ENCODE measurements at regions not wholly inside any gene's neighbourhood (a gene's known extent, or its start where the extent isn't known, plus 50 kb on each side); places are given as distances from the start of the nearest gene placed in this dataset.

- no peak for TF ChIP-seq CTCF (conservative IDR thresholded peaks at IDR 0.05; ENCODE audit: low read depth)
- ChIA-PET CTCF (no interaction called here), POLR2A (ENCODE audit: low non-redundant PET) (no interaction called here)
- H3K27ac ChIP-seq, result no peak overlapping the region
- DNase-seq (ENCODE audit: low spot score), result no peak
Observed at GRCh38 chr3:87855211-87855610, 203.6 kb downstream of the CGGBP1 start.

- no peak for DNase-seq (ENCODE audit: low spot score)
- no peak for TF ChIP-seq CTCF (conservative IDR thresholded peaks at IDR 0.05; ENCODE audit: low read depth)
- ChIA-PET CTCF (interaction anchor here (0.7 kb wide), 1 partner anchor 586 kb away, joined by 11 read pairs; no protein-coding TSS in a partner anchor), POLR2A (ENCODE audit: low non-redundant PET) (no interaction called here)
- no peak overlapping the region for H3K27ac ChIP-seq
Observed at GRCh38 chr3:87848003-87848402, 210.8 kb downstream of the CGGBP1 start.

GRCh38 chr3:87837076-87837475 is 221.7 kb downstream of the CGGBP1 start:
- no peak for TF ChIP-seq CTCF (conservative IDR thresholded peaks at IDR 0.05; ENCODE audit: low read depth)
- ChIA-PET POLR2A (ENCODE audit: low non-redundant PET) (no interaction called here), CTCF (interaction anchor here (0.6 kb wide), 1 partner anchor 1184 kb away, joined by 3 read pairs; no protein-coding TSS in a partner anchor)
- no peak overlapping the region for H3K27ac ChIP-seq
- no peak for DNase-seq (ENCODE audit: low spot score)

GRCh38 chr3:87836026-87836425 is 222.8 kb downstream of the CGGBP1 start:
- ChIA-PET CTCF (no interaction called here), POLR2A (ENCODE audit: low non-redundant PET) (no interaction called here)
- H3K27ac ChIP-seq, result no peak overlapping the region
- no peak for DNase-seq (ENCODE audit: low spot score)
- TF ChIP-seq CTCF (conservative IDR thresholded peaks at IDR 0.05; ENCODE audit: low read depth), result no peak

GRCh38 chr3:87835236-87835635 is 223.6 kb downstream of the CGGBP1 start:
- no peak for TF ChIP-seq CTCF (conservative IDR thresholded peaks at IDR 0.05; ENCODE audit: low read depth)
- no peak for DNase-seq (ENCODE audit: low spot score)
- no peak overlapping the region for H3K27ac ChIP-seq
- CTCF ChIA-PET, result no interaction called here
- POLR2A ChIA-PET (ENCODE audit: low non-redundant PET), result no interaction called here

- TF ChIP-seq CTCF (conservative IDR thresholded peaks at IDR 0.05; ENCODE audit: low read depth), result no peak
- ChIA-PET CTCF (no interaction called here), POLR2A (ENCODE audit: low non-redundant PET) (interaction anchor here (0.6 kb wide), 1 partner anchor 71 kb away, joined by 4 read pairs; no protein-coding TSS in a partner anchor)
- no peak for DNase-seq (ENCODE audit: low spot score)
- H3K27ac ChIP-seq, result no peak overlapping the region
Observed at GRCh38 chr3:87834327-87834726, 224.5 kb downstream of the CGGBP1 start.

GRCh38 chr3:87833039-87833377 is 225.8 kb downstream of the CGGBP1 start:
- TF ChIP-seq CTCF (conservative IDR thresholded peaks at IDR 0.05; ENCODE audit: low read depth), result no peak
- POLR2A ChIA-PET (ENCODE audit: low non-redundant PET), result no interaction called here
- CTCF ChIA-PET, result no interaction called here
- DNase-seq (ENCODE audit: low spot score), result no peak
- no peak overlapping the region for H3K27ac ChIP-seq
